ENCODE measurements at regions not wholly inside any gene's neighbourhood (a gene's known extent, or its start where the extent isn't known, plus 50 kb on each side); places are given as distances from the start of the nearest gene placed in this dataset.

- intact Hi-C loops (cut with micrococcal nuclease), result no loop called here
Observed at GRCh38 chr14:101132051-101132571, 228.6 kb upstream of the RTL1 start.

- intact Hi-C loops (cut with micrococcal nuclease), result no loop called here
Observed at GRCh38 chr14:101132588-101132987, 229.1 kb upstream of the RTL1 start.

GRCh38 chr14:101133068-101133467, 229.5 kb upstream of the RTL1 start:
- intact Hi-C loops (cut with micrococcal nuclease), result no loop called here

GRCh38 chr14:101134161-101134631, 230.7 kb upstream of the RTL1 start:
- intact Hi-C loops (cut with micrococcal nuclease), result no loop called here

- intact Hi-C loops (cut with micrococcal nuclease), result no loop called here
Observed at GRCh38 chr14:101134851-101135433, 231.4 kb upstream of the RTL1 start.

GRCh38 chr14:101135796-101136742, 232.5 kb upstream of the RTL1 start:
- intact Hi-C loops (cut with micrococcal nuclease), result no loop called here

- intact Hi-C loops (cut with micrococcal nuclease), result no loop called here
Observed at GRCh38 chr14:101137234-101137633, 233.7 kb upstream of the RTL1 start.

GRCh38 chr14:101147848-101148247, 244.3 kb upstream of the RTL1 start:
- intact Hi-C loops (cut with micrococcal nuclease), result no loop called here

- intact Hi-C loops (cut with micrococcal nuclease), result no loop called here
Observed at GRCh38 chr14:101150039-101150610, 246.6 kb upstream of the RTL1 start.

GRCh38 chr14:101151226-101151926, 247.9 kb upstream of the RTL1 start:
- intact Hi-C loops (cut with micrococcal nuclease), result no loop called here

GRCh38 chr14:101151927-101152305, 248.4 kb upstream of the RTL1 start:
- intact Hi-C loops (cut with micrococcal nuclease), result no loop called here

- intact Hi-C loops (cut with micrococcal nuclease), result no loop called here
Observed at GRCh38 chr14:101152855-101153254, 249.3 kb upstream of the RTL1 start.

- intact Hi-C loops (cut with micrococcal nuclease), result no loop called here
Observed at GRCh38 chr14:101153691-101154090, 250.2 kb upstream of the RTL1 start.

- intact Hi-C loops (cut with micrococcal nuclease), result no loop called here
Observed at GRCh38 chr14:101155575-101155974, 252.1 kb upstream of the RTL1 start.

- intact Hi-C loops (cut with micrococcal nuclease), result no loop called here
Observed at GRCh38 chr14:101167428-101167827, 263.9 kb upstream of the RTL1 start.

- intact Hi-C loops (cut with micrococcal nuclease), result no loop called here
Observed at GRCh38 chr14:101169267-101169666, 265.7 kb upstream of the RTL1 start.

- intact Hi-C loops (cut with micrococcal nuclease), result no loop called here
Observed at GRCh38 chr14:101171650-101172049, 268.1 kb upstream of the RTL1 start.

GRCh38 chr14:101173698-101174521, 270.4 kb upstream of the RTL1 start:
- intact Hi-C loops (cut with micrococcal nuclease), result no loop called here

GRCh38 chr14:101174522-101174838, 271.0 kb upstream of the RTL1 start:
- intact Hi-C loops (cut with micrococcal nuclease), result no loop called here

- intact Hi-C loops (cut with micrococcal nuclease), result no loop called here
Observed at GRCh38 chr14:101174980-101175606, 271.6 kb upstream of the RTL1 start.

Measured in T-helper 1 cell treated with Interleukin-12 subunit alpha and Interleukin-12 subunit beta and Interleukin-4 antibody, amounts not matched to agents 30 ng/mL and 1 ng/mL, for 36 hours (primary cell).